Stimulated activated naive CD8-positive, alpha-beta T cell treated with anti-CD3 and anti-CD28 coated beads, Interleukin-15, amount 100 ng/mL, for 72 hours (primary cell): ENCODE measurements at regions not wholly inside any gene's neighbourhood (a gene's known extent, or its start where the extent isn't known, plus 50 kb on each side); places are given as distances from the start of the nearest gene placed in this dataset.

Source experiments
- ATAC-seq: fragments of 150-1000 bp; cut with Tn5 transposase; 2 replicates; pipeline ENCODE4 v1.10.0; 2021; ENCODE audit warnings: mild to moderate bottlenecking, moderate library complexity
- DNase-seq, 2 donors: peaks; one replicate each; pipeline ENCODE4 v3.0.0; 2021 to 2022
- H3K27ac Mint-ChIP-seq, 2 donors: one replicate each; pipeline ENCODE4 v1.8.0; 2022; ENCODE audit warnings: mild to moderate bottlenecking in 2 of 2, mixed read lengths in 2 of 2, moderate library complexity in 2 of 2
- H3K27me3 Mint-ChIP-seq: one replicate; pipeline ENCODE4 v1.8.0; 2022; ENCODE audit warnings: mixed read lengths
- H3K4me1 Mint-ChIP-seq: one replicate; pipeline ENCODE4 v1.8.0; 2022; ENCODE audit warnings: mild to moderate bottlenecking, mixed read lengths
- H3K4me3 Mint-ChIP-seq, 2 donors: one replicate each; pipeline ENCODE4 v1.8.0; 2022; ENCODE audit warnings: mild to moderate bottlenecking in 2 of 2, mixed read lengths in 2 of 2, moderate library complexity in 1 of 2
- H3K9me3 Mint-ChIP-seq, 2 donors: one replicate each; pipeline ENCODE4 v1.8.0; 2022; ENCODE audit warnings: mixed read lengths in 2 of 2

DNA sequence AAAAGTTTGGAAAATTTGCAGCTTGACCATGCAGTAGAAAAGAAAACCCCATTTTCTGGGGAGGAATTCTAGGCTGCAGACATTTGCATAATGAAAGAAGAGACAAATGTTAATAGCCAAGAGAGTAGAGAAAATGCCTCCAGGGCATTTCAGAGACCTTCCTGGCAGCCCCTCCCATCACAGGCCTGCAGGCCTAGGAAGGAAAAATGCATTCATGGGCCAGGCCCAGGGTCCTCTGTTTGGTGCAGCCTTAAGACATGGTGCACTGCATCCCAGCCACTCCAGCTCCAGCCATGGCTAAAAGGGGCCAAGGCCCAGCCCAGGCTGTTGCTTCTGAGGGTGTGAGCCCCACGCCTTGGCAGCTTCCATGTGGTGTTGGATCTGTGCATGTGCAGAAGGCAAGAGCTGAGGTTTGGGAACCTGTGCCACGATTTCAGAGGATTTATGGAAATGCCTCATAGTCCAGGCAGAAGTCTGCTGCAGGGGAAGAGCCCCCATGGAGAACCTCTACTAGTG is 75.0 kb upstream of the OR13F1 start:
- H3K4me1 Mint-ChIP-seq, result no peaks in the 10 kb centered on the region
- no peaks in the 10 kb centered on the region for H3K27me3 Mint-ChIP-seq
- ATAC-seq (no peak), DNase-seq (no peak)
- no peak overlapping the region for H3K4me3 Mint-ChIP-seq
- no peak overlapping the region for H3K27ac Mint-ChIP-seq
- H3K9me3 Mint-ChIP-seq, result peaks cover 22 to 37% of the 10 kb centered on the region in 2 donors

DNA sequence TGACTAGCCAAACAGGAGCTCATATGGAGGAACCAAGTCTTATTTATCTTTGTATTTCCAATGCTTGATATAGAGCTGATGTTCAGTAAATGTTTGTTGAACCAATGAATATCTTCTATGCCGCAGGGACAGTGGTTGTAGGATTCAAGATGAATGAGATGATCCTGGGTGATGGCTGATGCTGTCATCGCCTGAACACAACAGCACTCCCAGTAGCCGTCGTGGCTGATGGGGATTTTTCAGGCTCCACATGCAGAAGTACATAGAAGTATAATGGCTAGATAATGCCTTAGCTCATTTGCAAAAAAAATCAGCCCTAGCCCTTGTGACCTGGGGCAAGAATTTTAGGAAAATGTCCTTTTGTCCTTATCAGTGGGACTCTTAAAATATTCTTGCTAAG is 69.0 kb upstream of the OR13F1 start:
- Mint-ChIP-seq H3K9me3 (peaks cover 18 to 26% of the 10 kb centered on the region in 2 donors), H3K27ac (no peak overlapping the region), H3K4me1 (no peaks in the 10 kb centered on the region), H3K4me3 (no peak overlapping the region), H3K27me3 (no peaks in the 10 kb centered on the region)
- DNase-seq (no peak), ATAC-seq (no peak)

DNA sequence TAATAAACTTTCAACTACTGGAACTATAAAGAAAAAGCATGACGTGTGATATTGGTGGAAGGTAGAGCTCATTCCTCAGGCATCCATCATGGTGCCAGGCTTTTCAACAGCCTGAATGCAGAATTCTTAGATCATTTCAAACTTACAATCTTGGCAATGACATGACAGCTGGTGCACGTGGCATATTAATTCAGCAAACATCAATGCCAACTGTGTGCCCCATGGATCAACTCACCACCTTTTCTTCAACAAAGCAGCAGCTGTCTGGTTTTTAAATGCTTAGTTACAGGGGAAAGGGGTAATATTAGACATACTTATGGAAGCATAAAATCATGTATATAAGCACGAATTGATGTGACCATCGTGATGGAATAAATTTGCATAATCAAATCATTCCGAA is 56.0 kb upstream of the OR13F1 start:
- no peak for ATAC-seq
- DNase-seq, result no peak
- Mint-ChIP-seq H3K4me1 (no peaks in the 10 kb centered on the region), H3K27ac (no peak overlapping the region), H3K27me3 (peaks cover 3% of the 10 kb centered on the region), H3K4me3 (no peak overlapping the region), H3K9me3 (peaks cover 3 to 5% of the 10 kb centered on the region in 2 donors)
